Neutrophil (primary cell): ENCODE measurements at regions not wholly inside any gene's neighbourhood (a gene's known extent, or its start where the extent isn't known, plus 50 kb on each side); places are given as distances from the start of the nearest gene placed in this dataset.

Source experiments
- H3K27ac ChIP-seq: fragments of 200-600 bp; sonication (generic); 2 replicates; pipeline ENCODE4 v1.5.1; 2016; ENCODE audit warnings: mild to moderate bottlenecking, moderate library complexity
- H3K27me3 ChIP-seq: fragments of 200-600 bp; sonication (generic); 2 replicates; pipeline ENCODE4 v1.6.0; 2016; ENCODE audit warnings: mild to moderate bottlenecking
- H3K36me3 ChIP-seq: fragments of 200-600 bp; sonication (generic); 2 replicates; pipeline ENCODE4 v1.5.1; 2017
- H3K4me1 ChIP-seq, 2 experiments: fragments of 200-600 bp in 1 of 2; sonication (generic) in 1 of 2; 1 replicate in 1 of 2; 2 replicates in 1 of 2; pipeline versions ENCODE4 v1.5.1 to v1.6.1; 2013 to 2016; ENCODE audit warnings: low read depth in 1 of 2, low read length in 1 of 2, mild to moderate bottlenecking in 1 of 2, moderate library complexity in 1 of 2; ENCODE audit not compliant: control insufficient read depth in 1 of 2, insufficient read depth in 1 of 2
- H3K4me3 ChIP-seq, 2 experiments: fragments of 200-600 bp in 1 of 2; sonication (generic) in 1 of 2; 1 replicate in 1 of 2; 2 replicates in 1 of 2; pipeline ENCODE4 v1.5.1; 2013 to 2016; ENCODE audit warnings: low read depth in 1 of 2, low read length in 1 of 2, mild to moderate bottlenecking in 1 of 2, moderate library complexity in 1 of 2
- H3K9me3 ChIP-seq: fragments of 200-600 bp; sonication (generic); 2 replicates; pipeline ENCODE4 v1.5.1; 2016
- TF ChIP-seq, protein P1 (sequence below): fragments of 200-600 bp; sonication (generic); IDR thresholded peaks from 2 replicates; pipeline ENCODE4 v1.5.1; 2016; ENCODE audit warnings: antibody characterized with exemption

DNA sequence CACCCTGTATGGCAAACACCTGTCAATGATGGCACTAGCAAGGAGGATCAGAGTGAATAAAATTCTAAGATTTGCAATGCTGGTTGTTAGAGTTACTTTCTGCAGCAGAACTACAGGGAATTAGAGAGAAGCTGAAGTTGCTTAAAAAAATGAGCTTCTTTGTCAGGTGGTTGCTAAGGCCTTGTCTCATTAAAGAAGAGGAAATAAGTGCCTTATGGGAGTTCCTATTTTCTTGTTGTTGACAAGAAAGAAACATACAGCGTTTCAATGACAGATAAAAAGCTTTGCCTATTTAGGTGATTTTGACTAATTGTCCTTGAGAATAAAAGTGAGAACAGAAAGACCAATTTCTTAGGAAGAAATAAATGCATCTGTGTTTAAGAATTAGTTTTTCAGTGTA, 106.0 kb upstream of the ARHGAP24 start:
- Histone ChIP-seq H3K36me3 (no peaks in the 10 kb centered on the region), H3K27me3 (peaks cover 27% of the 10 kb centered on the region), H3K4me1 (no peaks in the 10 kb centered on the region), H3K9me3 (no peaks in the 10 kb centered on the region), H3K27ac (no peak overlapping the region), H3K4me3 (no peak overlapping the region)
- TF ChIP-seq, protein P1, sequence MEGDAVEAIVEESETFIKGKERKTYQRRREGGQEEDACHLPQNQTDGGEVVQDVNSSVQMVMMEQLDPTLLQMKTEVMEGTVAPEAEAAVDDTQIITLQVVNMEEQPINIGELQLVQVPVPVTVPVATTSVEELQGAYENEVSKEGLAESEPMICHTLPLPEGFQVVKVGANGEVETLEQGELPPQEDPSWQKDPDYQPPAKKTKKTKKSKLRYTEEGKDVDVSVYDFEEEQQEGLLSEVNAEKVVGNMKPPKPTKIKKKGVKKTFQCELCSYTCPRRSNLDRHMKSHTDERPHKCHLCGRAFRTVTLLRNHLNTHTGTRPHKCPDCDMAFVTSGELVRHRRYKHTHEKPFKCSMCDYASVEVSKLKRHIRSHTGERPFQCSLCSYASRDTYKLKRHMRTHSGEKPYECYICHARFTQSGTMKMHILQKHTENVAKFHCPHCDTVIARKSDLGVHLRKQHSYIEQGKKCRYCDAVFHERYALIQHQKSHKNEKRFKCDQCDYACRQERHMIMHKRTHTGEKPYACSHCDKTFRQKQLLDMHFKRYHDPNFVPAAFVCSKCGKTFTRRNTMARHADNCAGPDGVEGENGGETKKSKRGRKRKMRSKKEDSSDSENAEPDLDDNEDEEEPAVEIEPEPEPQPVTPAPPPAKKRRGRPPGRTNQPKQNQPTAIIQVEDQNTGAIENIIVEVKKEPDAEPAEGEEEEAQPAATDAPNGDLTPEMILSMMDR: no peak

- Histone ChIP-seq H3K27ac (no peak overlapping the region), H3K9me3 (no peaks in the 10 kb centered on the region), H3K36me3 (no peaks in the 10 kb centered on the region), H3K4me3 (no peak overlapping the region), H3K27me3 (peaks cover 36% of the 10 kb centered on the region), H3K4me1 (no peaks in the 10 kb centered on the region)
- TF ChIP-seq, protein P1: no peak
Measured at GRCh38 chr4:85369703-85370380, 105.1 kb upstream of the ARHGAP24 start.

GRCh38 chr4:85370400-85371032, 104.4 kb upstream of the ARHGAP24 start:
- Histone ChIP-seq H3K4me3 (no peak overlapping the region), H3K27ac (no peak overlapping the region), H3K27me3 (peaks cover 31% of the 10 kb centered on the region), H3K9me3 (no peaks in the 10 kb centered on the region), H3K4me1 (no peaks in the 10 kb centered on the region), H3K36me3 (no peaks in the 10 kb centered on the region)
- TF ChIP-seq, protein P1: no peak

- Histone ChIP-seq H3K27ac (no peak overlapping the region), H3K36me3 (no peaks in the 10 kb centered on the region)
- TF ChIP-seq, protein P1: no peak
Measured at GRCh38 chr4:85372966-85373365, 102.0 kb upstream of the ARHGAP24 start.

GRCh38 chr4:85376285-85376684, 98.7 kb upstream of the ARHGAP24 start:
- H3K9me3 ChIP-seq: no peaks in the 10 kb centered on the region
- TF ChIP-seq, protein P1: no peak
- no peak overlapping the region for H3K4me3 ChIP-seq
- no peaks in the 10 kb centered on the region for H3K4me1 ChIP-seq
- H3K27ac ChIP-seq: no peak overlapping the region
- no peaks in the 10 kb centered on the region for H3K36me3 ChIP-seq
- peaks cover 43% of the 10 kb centered on the region for H3K27me3 ChIP-seq

More at GRCh38 chr4:85372966-85373365, 102.0 kb upstream of the ARHGAP24 start:
- Histone ChIP-seq H3K4me1 (no peaks in the 10 kb centered on the region), H3K4me3 (no peak overlapping the region), H3K27me3 (peaks cover 43% of the 10 kb centered on the region), H3K9me3 (no peaks in the 10 kb centered on the region)
